Activated naive CD4-positive, alpha-beta T cell treated with anti-CD3 and anti-CD28 coated beads for 36 hours (primary cell): ENCODE measurements at regions not wholly inside any gene's neighbourhood (a gene's known extent, or its start where the extent isn't known, plus 50 kb on each side); places are given as distances from the start of the nearest gene placed in this dataset.

Experiments
- CTCF ChIA-PET: fragments of 350-600 bp; sonication (Branson Sonifier 250); formaldehyde crosslinking; loops from one replicate; lab custom pipeline; 2021; ENCODE audit warnings: antibody characterized with exemption; lab: Charles Lee
- DNase-seq: peaks from one replicate; pipeline ENCODE4 v3.0.0-alpha.2; 2020
- H3K27ac Mint-ChIP-seq: one replicate; pipeline ENCODE4 v1.8.0; 2021; ENCODE audit warnings: mild to moderate bottlenecking, mixed read lengths
- H3K27me3 Mint-ChIP-seq: one replicate; pipeline ENCODE4 v1.8.0; 2021; ENCODE audit warnings: low read depth, mixed read lengths
- H3K36me3 Mint-ChIP-seq: one replicate; pipeline ENCODE4 v1.8.0; 2021; ENCODE audit warnings: low read depth, mixed read lengths
- H3K4me1 Mint-ChIP-seq: one replicate; pipeline ENCODE4 v1.8.0; 2021; ENCODE audit warnings: low read depth, mixed read lengths
- H3K4me3 Mint-ChIP-seq: one replicate; pipeline ENCODE4 v1.8.0; 2021; ENCODE audit warnings: mild to moderate bottlenecking, moderate library complexity, mixed read lengths
- H3K9me3 Mint-ChIP-seq: one replicate; pipeline ENCODE4 v1.8.0; 2021; ENCODE audit warnings: mixed read lengths
- intact Hi-C: fragments of 100-400 bp; cut with micrococcal nuclease; formaldehyde crosslinking; loops from one replicate; pipeline ENCODE4 v1.15.1; 2023

DNA sequence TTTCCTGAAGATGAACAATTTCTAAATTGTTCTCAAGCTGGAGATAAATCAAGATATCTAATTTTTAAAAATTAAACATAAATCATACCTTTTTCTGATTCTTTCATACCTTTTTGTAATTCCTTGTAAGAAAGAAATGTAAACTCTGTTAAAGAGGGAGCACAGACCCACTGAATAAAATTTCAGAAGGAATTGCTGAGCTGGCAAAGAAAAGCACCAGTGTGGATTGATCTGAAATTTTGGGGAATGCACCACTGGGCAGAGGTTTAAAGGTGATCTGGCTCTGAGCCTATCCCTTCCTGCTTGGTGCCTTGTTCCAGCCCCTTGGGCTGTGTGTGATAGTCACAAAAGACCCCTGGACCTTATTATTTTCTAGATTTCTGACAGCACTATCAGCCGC lies 118.3 kb upstream of the THSD7B start:
- Mint-ChIP-seq H3K36me3 (no peaks in the 10 kb centered on the region), H3K4me3 (no peak overlapping the region), H3K27ac (no peak overlapping the region), H3K9me3 (no peaks in the 10 kb centered on the region), H3K4me1 (no peaks in the 10 kb centered on the region), H3K27me3 (peaks cover 5% of the 10 kb centered on the region)
- CTCF ChIA-PET = no interaction called here
- intact Hi-C loops = no loop called here
- no peak for DNase-seq

DNA sequence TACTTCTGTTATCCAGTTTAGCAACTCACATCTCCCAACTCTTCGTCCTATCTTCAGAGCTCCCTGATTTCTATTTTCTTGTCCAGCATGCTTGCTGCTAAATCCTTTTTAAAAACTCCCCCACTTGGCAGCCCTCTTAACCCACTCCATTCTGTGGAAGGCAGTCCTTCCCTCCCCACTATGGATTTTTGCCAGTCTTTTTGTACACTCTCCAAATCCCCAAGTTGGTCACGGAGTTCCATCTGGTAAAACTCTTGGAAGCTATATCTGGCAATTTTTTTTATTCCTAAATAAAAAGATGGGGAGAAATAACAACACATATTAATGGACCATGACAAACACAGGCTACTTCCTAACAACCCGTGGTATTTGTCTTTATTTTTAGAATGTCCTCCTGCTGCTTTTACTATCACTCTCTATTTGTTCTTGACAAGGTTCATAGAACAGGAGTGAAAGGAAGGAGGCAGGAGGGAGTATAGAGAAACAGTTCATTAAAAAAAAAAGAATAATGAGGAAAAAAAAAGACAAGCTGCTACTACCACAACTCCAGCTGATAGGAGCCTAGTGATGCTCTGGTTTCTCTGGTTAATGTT lies 120.0 kb upstream of the THSD7B start:
- Mint-ChIP-seq H3K9me3 (no peaks in the 10 kb centered on the region), H3K27me3 (peaks cover 5% of the 10 kb centered on the region), H3K4me3 (no peak overlapping the region), H3K4me1 (no peaks in the 10 kb centered on the region), H3K27ac (no peak overlapping the region), H3K36me3 (no peaks in the 10 kb centered on the region)
- no peak for DNase-seq
- intact Hi-C loops = no loop called here
- CTCF ChIA-PET = no interaction called here

DNA sequence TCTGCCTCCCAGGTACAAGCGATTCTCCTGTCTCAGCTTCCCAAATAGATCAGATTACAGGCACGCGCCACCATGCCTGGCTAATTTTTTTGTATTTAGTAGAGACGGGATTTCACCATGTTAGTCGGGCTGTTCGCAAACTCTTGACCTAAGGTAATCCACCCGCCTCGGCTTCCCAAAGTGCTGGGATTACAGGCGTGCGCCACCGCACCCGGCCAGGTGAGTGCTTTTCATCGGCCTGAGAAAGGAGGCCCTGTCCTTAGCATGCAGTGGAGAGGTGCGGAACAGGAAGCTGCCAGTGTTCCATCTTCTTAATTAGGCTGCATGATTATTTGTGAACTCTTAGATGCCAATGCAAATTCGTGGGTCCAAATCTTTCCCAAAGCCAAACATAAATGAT lies 125.7 kb upstream of the THSD7B start:
- H3K9me3 Mint-ChIP-seq = no peaks in the 10 kb centered on the region
- no peak overlapping the region for H3K4me3 Mint-ChIP-seq
- H3K36me3 Mint-ChIP-seq = no peaks in the 10 kb centered on the region
- CTCF ChIA-PET = no interaction called here
- H3K27ac Mint-ChIP-seq = no peak overlapping the region
- DNase-seq = no peak
- intact Hi-C loops = no loop called here
- no peaks in the 10 kb centered on the region for H3K27me3 Mint-ChIP-seq
- no peaks in the 10 kb centered on the region for H3K4me1 Mint-ChIP-seq

DNA sequence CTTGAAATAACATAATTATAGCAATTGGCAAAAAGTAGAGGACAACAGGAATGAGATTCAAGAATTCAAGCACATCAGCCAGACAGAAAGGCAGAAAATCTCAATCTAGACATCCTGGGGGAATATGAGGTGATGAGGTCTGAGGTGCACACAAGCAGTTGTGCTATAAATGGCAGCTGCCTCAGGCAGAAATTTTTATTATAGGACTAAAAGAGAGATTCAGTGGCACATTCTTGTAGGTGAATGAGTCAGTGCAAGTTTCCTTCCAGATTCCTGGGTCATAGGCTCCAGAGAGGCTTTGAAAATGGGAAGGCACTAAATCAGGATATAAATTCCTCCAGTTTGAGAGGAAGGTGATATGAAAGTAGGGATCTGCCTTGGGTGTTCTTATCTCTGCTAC lies 127.2 kb upstream of the THSD7B start:
- no peak for DNase-seq
- CTCF ChIA-PET = no interaction called here
- intact Hi-C loops = no loop called here
- Mint-ChIP-seq H3K36me3 (no peaks in the 10 kb centered on the region), H3K27me3 (no peaks in the 10 kb centered on the region), H3K4me3 (no peak overlapping the region), H3K27ac (no peak overlapping the region), H3K4me1 (no peaks in the 10 kb centered on the region), H3K9me3 (no peaks in the 10 kb centered on the region)

DNA sequence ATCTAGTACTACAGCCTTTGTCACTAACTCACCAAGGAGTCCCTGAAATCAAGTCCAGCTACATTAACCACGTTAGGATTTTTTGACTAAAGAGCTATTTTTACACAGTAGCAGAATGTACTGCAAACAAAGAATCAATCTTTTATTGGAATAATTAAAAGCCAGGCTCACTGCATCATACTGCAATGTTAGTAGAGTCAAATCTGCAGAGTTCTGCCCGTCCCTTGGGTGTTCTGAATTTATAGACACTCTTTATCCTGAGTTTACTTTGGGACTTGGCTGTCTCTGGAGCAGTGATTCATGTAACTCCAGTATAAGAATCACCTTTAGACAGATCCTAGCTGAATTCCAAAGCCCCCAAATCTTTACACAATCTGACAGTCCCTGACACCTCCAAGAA lies 127.9 kb upstream of the THSD7B start:
- H3K36me3 Mint-ChIP-seq = no peaks in the 10 kb centered on the region
- no peak overlapping the region for H3K27ac Mint-ChIP-seq
- H3K4me1 Mint-ChIP-seq = no peaks in the 10 kb centered on the region
- H3K27me3 Mint-ChIP-seq = no peaks in the 10 kb centered on the region
- intact Hi-C loops = no loop called here
- H3K9me3 Mint-ChIP-seq = no peaks in the 10 kb centered on the region
- CTCF ChIA-PET = no interaction called here
- no peak for DNase-seq
- no peak overlapping the region for H3K4me3 Mint-ChIP-seq

DNA sequence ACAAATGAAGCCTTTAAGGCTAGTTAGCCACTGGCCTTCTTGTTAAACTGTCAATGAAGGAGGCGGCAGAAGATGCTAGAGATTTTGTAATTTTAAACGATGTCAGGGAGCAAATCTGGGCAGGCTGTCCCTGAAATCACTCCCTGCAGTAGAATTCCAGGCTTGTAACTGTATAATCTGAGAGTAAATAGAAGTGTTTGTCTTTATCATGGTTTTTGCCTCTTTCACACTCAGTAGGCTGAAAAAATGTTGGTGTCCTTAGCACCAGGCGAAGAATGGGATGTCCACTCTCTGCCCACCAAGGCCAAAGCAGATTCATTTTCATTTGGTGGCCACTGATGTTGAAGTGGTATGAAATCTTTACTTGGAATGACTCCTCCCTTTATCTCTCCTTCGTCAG lies 136.9 kb upstream of the THSD7B start:
- Mint-ChIP-seq H3K36me3 (no peaks in the 10 kb centered on the region), H3K27me3 (no peaks in the 10 kb centered on the region), H3K9me3 (no peaks in the 10 kb centered on the region), H3K27ac (no peak overlapping the region), H3K4me1 (no peaks in the 10 kb centered on the region), H3K4me3 (no peak overlapping the region)
- intact Hi-C loops = no loop called here
- CTCF ChIA-PET = no interaction called here
- no peak for DNase-seq

DNA sequence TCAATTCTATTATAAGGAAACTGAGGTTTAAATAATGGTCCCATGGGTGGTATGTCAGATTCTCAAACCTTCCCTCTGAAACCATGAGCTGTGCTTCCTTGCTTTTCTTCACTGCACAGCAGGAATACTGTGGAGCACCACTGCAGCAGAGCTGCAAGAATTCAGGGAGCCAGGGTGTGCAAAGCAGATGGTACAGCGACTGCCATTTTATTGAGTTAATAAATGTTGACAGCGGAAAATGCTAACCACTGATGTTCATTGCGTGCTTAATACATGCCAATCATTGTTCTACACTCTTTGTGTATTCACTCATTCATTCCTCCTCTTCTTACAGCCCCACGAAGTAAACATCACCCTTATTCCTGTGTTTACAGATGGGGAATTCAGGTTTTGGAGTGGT lies 152.2 kb upstream of the THSD7B start:
- H3K27ac Mint-ChIP-seq = no peak overlapping the region
- H3K4me3 Mint-ChIP-seq = no peak overlapping the region
- H3K4me1 Mint-ChIP-seq = no peaks in the 10 kb centered on the region
- H3K36me3 Mint-ChIP-seq = no peaks in the 10 kb centered on the region
- intact Hi-C loops = no loop called here
- no peaks in the 10 kb centered on the region for H3K9me3 Mint-ChIP-seq
- DNase-seq = no peak
- H3K27me3 Mint-ChIP-seq = peaks cover under 1% of the 10 kb centered on the region
- CTCF ChIA-PET = no interaction called here

DNA sequence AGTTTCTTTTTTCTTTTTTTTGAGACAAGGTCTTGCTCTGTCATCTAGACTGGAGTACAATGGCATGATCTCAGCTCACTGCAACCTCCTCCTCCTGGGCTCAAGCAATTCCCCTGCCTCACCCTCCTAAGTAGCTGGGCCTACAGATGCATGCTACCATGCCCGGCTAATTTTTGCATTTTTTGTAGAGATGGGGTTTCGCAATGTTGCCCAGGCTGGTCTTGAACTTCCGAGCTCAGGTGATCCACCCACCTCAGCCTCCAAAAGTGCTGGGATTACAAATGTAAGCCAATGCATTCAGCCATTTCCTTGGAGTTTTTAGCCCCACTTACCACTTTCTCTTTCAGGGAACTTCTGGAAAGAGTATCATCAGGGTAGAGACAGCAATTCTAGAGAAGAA lies 153.3 kb upstream of the THSD7B start:
- Mint-ChIP-seq H3K4me1 (no peaks in the 10 kb centered on the region), H3K4me3 (no peak overlapping the region), H3K27ac (no peak overlapping the region), H3K36me3 (no peaks in the 10 kb centered on the region), H3K27me3 (peaks cover 2% of the 10 kb centered on the region), H3K9me3 (no peaks in the 10 kb centered on the region)
- intact Hi-C loops = no loop called here
- CTCF ChIA-PET = no interaction called here
- DNase-seq = no peak

DNA sequence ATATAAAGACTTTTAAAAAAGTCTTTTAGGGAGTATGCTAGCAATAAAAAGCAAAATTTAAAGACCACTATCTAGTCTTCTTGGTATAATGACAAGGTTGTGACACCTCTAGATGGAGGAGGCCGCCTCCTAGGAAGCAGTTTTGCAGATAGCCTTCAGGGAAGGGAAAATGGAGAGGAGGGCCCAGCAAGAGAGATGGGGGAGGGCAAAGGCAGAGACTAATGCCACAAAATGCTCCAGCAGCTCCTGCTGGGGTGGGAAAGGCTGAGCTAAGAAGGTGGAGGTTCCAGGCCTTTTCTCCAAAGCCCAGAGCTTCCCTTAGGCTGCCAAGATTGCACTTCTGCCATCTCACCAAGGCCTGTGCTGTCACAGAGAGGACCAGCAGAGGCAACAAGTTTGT lies 153.9 kb upstream of the THSD7B start:
- intact Hi-C loops = no loop called here
- peaks cover 2% of the 10 kb centered on the region for H3K27me3 Mint-ChIP-seq
- H3K9me3 Mint-ChIP-seq = no peaks in the 10 kb centered on the region
- no peaks in the 10 kb centered on the region for H3K4me1 Mint-ChIP-seq
- CTCF ChIA-PET = no interaction called here
- H3K36me3 Mint-ChIP-seq = no peaks in the 10 kb centered on the region
- H3K27ac Mint-ChIP-seq = no peak overlapping the region
- no peak for DNase-seq
- no peak overlapping the region for H3K4me3 Mint-ChIP-seq

DNA sequence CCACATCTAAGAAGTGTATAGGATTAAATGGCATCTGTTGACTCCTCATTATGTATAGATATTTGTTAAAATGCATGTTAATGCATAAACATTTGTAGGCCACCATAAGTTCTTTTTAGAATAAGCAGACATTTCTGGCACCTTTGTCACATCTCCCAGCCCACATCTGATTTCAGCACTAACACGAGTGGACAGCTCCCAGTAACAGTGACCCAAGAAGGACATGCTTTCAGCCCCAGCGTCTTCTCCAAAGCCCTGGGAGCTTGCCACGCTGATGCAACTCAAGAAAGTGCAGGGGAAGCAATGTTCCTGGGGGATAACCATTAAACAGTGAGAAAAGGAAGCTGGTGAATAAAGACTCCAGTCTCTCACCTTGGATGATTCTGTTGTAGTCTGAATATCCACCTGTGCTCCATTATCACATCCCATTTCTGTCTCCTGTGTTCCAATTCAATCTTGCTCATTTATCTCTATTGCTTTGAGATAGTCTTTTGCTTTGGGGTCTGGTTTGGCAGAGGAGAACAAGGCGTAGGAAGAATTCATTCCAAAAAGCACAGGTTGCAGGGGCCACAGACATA lies 182.6 kb upstream of the THSD7B start:
- no peaks in the 10 kb centered on the region for H3K9me3 Mint-ChIP-seq
- H3K27me3 Mint-ChIP-seq = no peaks in the 10 kb centered on the region
- no peak overlapping the region for H3K4me3 Mint-ChIP-seq
- H3K27ac Mint-ChIP-seq = no peak overlapping the region
- H3K36me3 Mint-ChIP-seq = no peaks in the 10 kb centered on the region
- CTCF ChIA-PET = no interaction called here
- intact Hi-C loops = loop anchor here (1.0 kb wide), 1 partner anchor 55 kb away; no protein-coding TSS in a partner anchor
- DNase-seq = peak; percentile 47
- H3K4me1 Mint-ChIP-seq = no peaks in the 10 kb centered on the region

DNA sequence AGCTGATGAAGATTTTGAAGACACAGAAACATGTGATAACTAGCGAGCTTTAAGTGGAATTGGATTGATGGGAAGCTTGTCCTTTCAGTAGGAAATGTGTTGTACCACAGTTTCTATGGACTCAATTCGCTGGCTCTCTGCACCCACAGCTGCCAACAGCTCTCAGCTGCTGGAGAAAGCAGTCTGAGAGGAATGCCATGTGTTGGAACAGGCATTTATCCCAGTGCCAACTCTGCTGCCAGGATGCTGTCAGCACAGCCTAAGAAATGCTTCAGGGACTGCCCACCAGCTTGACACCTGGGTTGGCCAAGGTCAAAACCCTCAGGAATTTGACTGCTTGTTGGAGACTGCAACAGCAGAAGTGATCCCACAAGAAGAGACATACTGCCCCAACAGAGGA lies 193.0 kb upstream of the THSD7B start:
- Mint-ChIP-seq H3K27me3 (no peaks in the 10 kb centered on the region), H3K27ac (no peak overlapping the region)
- CTCF ChIA-PET = no interaction called here

DNA sequence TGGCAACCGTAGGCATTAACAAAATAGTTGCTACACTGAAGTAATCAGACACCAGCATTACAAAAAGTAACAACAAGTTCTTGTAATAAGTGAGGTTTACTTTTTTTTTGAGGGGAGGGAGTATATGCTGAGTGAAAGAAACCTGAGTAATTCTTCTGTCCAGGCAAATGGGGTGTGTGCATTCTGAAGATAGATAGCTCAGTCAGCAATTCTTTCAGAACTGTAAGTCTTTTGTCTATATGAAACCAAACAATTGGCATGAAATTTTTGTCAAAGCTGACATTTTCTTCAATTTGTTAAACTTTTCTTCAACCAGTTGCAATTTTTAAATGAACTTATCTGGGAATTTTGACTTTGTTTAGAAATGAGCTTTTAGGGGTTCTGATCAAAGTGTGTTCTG lies 208.1 kb upstream of the THSD7B start:
- H3K4me1 Mint-ChIP-seq = no peaks in the 10 kb centered on the region
- H3K36me3 Mint-ChIP-seq = no peaks in the 10 kb centered on the region
- no peak overlapping the region for H3K4me3 Mint-ChIP-seq
- CTCF ChIA-PET = no interaction called here
- no peak overlapping the region for H3K27ac Mint-ChIP-seq
- peaks cover 14% of the 10 kb centered on the region for H3K27me3 Mint-ChIP-seq
- no peaks in the 10 kb centered on the region for H3K9me3 Mint-ChIP-seq
- no peak for DNase-seq
- intact Hi-C loops = no loop called here

More for the DNA sequence above, 193.0 kb upstream of the THSD7B start:
- Mint-ChIP-seq H3K9me3 (no peaks in the 10 kb centered on the region), H3K36me3 (no peaks in the 10 kb centered on the region), H3K4me1 (no peaks in the 10 kb centered on the region), H3K4me3 (no peak overlapping the region)
- intact Hi-C loops = no loop called here
- no peak for DNase-seq

DNA sequence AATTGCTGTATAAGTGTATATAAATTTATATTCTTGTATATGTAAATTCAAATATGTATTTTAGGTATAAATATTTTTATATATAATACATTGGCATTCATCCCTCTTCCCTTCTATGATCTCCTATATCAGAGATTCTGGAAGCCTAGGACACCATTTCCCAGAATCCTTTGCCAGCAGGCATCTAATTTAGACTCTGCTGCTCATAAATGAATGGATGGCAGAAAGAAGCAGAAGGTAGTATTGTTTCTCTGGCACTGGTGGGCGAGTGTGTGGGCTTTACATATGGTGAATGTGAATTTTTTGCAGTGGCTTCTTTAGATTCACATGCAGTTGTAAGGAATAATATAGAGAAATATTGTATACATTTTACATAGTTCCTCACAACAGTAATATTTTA lies 215.2 kb upstream of the THSD7B start:
- Mint-ChIP-seq H3K4me3 (no peak overlapping the region), H3K27me3 (peaks cover 10% of the 10 kb centered on the region), H3K36me3 (no peaks in the 10 kb centered on the region), H3K4me1 (no peaks in the 10 kb centered on the region), H3K27ac (no peak overlapping the region), H3K9me3 (no peaks in the 10 kb centered on the region)
- no peak for DNase-seq
- intact Hi-C loops = no loop called here
- CTCF ChIA-PET = no interaction called here
